ENCODE measurements at regions not wholly inside any gene's neighbourhood (a gene's known extent, or its start where the extent isn't known, plus 50 kb on each side); places are given as distances from the start of the nearest gene placed in this dataset.

DNA sequence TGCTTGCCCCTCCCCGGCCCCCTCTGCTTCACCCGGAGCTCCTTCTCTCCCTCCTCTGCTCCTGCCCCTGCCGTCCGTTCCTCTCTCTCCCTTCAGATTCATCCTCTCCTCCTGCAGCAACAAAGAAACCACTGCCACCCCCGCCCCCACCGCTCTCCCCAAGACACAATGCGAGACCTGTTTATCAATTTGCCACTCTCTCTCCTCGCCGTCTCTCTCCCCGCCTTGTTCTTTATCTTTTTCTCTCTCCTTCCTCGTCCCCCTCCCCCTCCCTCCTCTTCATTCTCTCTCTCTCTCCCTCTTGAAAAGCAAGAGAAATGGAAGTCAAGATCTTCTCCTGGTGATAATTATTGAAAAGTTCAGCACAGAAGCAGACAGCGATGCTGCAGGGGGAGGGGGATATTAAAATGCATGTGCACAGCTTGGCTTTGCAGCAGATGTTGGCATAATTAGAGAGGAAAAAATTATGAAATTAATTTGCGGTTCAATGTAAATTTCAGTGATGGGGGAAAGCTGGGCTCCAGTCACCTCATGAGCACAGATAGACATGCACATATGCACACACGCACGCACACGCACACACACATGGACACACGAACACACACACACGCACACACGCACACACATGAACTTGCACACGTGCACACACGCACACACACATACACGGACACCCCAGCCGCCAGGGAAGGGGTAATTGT is 58.1 kb upstream of the CBFA2T3 start:
- Histone ChIP-seq H3K36me3 (no peaks in the 10 kb centered on the region), H3K9me3 (no peaks in the 10 kb centered on the region), H3K4me3 (ENCODE audit: low read depth, low read length) (no peak overlapping the region), H3K4me1 (no peaks in the 10 kb centered on the region), H3K27me3 (peaks cover 83% of the 10 kb centered on the region)
- TF ChIP-seq, protein P1, sequence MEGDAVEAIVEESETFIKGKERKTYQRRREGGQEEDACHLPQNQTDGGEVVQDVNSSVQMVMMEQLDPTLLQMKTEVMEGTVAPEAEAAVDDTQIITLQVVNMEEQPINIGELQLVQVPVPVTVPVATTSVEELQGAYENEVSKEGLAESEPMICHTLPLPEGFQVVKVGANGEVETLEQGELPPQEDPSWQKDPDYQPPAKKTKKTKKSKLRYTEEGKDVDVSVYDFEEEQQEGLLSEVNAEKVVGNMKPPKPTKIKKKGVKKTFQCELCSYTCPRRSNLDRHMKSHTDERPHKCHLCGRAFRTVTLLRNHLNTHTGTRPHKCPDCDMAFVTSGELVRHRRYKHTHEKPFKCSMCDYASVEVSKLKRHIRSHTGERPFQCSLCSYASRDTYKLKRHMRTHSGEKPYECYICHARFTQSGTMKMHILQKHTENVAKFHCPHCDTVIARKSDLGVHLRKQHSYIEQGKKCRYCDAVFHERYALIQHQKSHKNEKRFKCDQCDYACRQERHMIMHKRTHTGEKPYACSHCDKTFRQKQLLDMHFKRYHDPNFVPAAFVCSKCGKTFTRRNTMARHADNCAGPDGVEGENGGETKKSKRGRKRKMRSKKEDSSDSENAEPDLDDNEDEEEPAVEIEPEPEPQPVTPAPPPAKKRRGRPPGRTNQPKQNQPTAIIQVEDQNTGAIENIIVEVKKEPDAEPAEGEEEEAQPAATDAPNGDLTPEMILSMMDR (IDR thresholded peaks at IDR 0.05; ENCODE audit: low read depth, low read length), result no peak
- DNase-seq, result peak; percentile 2

DNA sequence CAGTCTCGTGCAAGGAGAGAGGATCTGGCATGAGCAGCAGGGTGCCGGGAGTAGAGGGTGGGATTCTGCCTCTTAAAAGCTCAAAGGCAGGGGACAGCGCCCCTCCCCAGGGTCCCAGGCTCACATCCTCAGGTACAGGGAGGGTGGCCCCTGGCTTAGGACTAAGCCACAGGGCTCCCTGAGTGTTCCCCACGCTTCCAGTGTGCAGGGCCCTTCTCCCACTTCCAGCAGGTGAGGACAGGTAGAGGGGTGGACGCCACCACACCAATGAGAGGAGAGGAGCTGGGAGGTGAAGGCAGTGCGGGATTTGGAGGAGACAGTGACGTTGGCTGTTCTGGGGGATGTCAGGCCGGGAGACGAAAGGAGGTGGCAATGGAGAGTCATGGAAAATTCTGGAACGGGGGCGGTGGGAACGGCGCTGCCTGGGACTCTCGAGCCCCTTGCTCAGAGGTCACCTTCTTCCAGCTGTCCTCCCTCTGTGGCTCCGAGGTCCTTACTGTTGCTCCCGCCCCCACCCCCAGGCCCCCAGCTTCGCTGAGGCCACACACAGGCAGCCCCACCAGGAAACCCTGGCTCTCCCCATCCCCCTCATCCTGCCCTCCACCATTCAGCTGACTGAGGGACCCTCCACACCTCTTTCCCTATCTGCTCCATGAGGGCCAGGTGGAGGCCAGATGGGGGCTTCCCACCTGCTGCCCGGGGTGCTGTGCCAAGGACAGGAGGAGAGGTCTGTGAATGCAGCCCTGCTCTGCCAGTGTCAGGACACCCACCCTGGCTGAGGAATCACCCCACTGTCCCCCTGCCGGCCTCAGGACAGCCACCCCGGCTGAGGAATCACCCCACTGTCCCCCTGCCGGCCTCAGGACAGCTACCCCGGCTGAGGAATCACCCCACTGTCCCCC is 57.7 kb upstream of the ACSF3 start:
- Histone ChIP-seq H3K27me3 (peaks cover 89% of the 10 kb centered on the region), H3K4me1 (no peaks in the 10 kb centered on the region), H3K4me3 (ENCODE audit: low read depth, low read length) (no peak overlapping the region)

DNA sequence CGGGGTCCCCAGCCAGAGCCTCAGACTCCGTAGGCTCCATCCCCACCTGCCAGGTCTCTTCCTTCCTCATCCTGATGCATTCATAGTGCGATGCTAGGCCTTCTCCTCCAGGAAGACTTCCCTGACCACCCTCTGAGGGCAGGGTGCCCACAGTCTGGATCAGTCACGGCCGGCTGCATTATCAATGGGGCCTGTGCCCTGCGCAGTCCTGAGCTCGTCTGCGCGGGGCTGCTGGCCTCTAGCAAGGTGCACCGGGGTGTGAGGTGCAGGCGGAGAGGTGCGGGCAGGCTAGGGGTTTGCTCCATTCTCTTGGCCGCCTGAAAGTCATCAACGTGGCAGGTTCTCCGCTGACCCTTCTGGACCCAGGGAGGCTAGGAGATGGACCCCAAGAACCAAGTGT is 56.9 kb upstream of the ACSF3 start:
- TF ChIP-seq, protein P1 (IDR thresholded peaks at IDR 0.05; ENCODE audit: low read depth, low read length), result no peak
- Histone ChIP-seq H3K36me3 (no peaks in the 10 kb centered on the region), H3K4me1 (no peaks in the 10 kb centered on the region), H3K4me3 (ENCODE audit: low read depth, low read length) (no peak overlapping the region), H3K9me3 (no peaks in the 10 kb centered on the region), H3K27me3 (peaks cover 89% of the 10 kb centered on the region)
- DNase-seq, result peak; percentile 7

More for the DNA sequence above, 57.7 kb upstream of the ACSF3 start:
- no peaks in the 10 kb centered on the region for H3K9me3 ChIP-seq
- peak; percentile 2 for DNase-seq
- H3K36me3 ChIP-seq, result no peaks in the 10 kb centered on the region
- TF ChIP-seq, protein P1 (IDR thresholded peaks at IDR 0.05; ENCODE audit: low read depth, low read length), result no peak

DNA sequence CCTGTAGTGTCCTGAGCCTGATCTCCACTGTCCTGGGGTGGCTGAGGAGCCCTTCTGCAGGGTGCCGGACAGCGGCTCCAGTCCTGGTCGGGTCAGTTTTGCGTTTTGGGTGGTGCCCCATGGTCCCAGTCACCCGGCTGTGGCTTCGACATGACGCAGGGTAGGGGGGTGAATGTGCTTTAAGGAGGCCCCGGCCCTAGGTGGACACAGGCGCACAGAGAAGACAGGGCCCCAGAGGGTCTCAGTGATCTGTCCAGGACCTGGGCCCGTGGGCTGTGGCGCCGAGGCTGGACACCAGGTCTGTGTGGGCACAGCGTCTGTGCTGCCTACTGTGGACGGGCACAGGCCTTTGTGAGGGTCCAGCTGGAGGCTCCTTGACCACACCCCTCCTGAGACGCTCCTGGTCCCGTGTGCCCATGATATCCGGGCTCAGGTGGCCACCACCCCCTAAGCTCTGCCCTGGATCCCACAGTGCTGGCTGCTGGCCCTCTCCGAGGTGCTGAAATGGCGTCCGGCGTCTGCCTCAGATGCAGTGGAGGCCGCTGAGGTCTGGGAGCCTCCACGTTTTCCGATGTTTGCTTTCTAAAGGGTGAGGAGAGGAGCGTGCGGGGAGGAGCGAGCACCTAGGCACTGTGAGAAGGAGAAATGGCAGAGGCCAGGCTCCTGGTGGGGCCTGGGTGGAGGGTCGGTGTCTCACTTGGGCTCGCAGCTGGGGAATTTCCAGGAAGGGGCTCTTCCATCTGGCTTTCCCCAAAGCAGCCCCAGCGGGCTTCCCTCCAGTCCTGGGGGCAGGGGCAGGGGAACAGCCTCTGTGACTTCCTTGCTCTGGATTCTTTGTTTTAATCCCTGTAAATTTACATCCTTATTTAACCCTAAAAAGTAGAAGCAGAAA is 56.1 kb upstream of the ACSF3 start:
- peak; percentile 8 for DNase-seq
- no peaks in the 10 kb centered on the region for H3K36me3 ChIP-seq
- no peaks in the 10 kb centered on the region for H3K4me1 ChIP-seq
- H3K27me3 ChIP-seq, result peaks cover 82% of the 10 kb centered on the region
- no peak overlapping the region for H3K4me3 ChIP-seq (ENCODE audit: low read depth, low read length)
- no peaks in the 10 kb centered on the region for H3K9me3 ChIP-seq
- TF ChIP-seq, protein P1 (IDR thresholded peaks at IDR 0.05; ENCODE audit: low read depth, low read length), result no peak

DNA sequence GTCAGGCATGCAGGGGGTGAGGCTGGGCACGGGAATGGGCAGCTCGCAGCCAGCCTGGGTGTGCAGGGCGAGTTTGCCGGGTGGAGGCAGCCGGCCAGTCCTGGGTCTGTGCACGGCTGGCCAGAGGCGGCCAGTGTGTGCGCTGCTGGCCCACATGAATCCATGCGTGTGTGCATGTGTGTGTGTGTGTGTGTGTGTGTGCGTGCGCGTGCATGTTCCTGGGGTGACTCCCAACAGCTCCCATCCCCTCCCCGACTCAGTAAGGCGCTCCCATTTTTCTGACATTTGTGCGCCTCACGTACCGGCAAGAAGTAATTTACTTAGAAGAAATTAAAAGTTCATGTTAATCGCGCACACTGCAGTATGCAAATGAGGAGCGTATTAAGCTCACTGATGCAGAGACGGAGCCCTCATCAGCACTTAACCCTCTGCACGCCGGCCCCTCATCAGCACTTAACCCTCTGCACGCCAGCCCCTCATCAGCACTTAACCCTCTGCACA is 55.4 kb upstream of the ACSF3 start:
- Histone ChIP-seq H3K9me3 (no peaks in the 10 kb centered on the region), H3K4me1 (no peaks in the 10 kb centered on the region), H3K27me3 (peaks cover 78% of the 10 kb centered on the region), H3K4me3 (ENCODE audit: low read depth, low read length) (no peak overlapping the region), H3K36me3 (no peaks in the 10 kb centered on the region)
- TF ChIP-seq, protein P1 (IDR thresholded peaks at IDR 0.05; ENCODE audit: low read depth, low read length), result no peak
- peak; percentile 7 for DNase-seq
